HPDE6-E6E7 (cell line): ENCODE measurements at regions not wholly inside any gene's neighbourhood (a gene's known extent, or its start where the extent isn't known, plus 50 kb on each side); places are given as distances from the start of the nearest gene placed in this dataset.
"Not testable (repeated sequence)": the region's sequence is repeated elsewhere in the genome, so short reads cannot be mapped to it uniquely, and the experiment has no call there.

Source experiments
- DNase-seq: peaks from one replicate; pipeline ENCODE4 v3.0.0; 2011; ENCODE audit warnings: missing footprints; ENCODE audit errors: extremely low spot score

DNA sequence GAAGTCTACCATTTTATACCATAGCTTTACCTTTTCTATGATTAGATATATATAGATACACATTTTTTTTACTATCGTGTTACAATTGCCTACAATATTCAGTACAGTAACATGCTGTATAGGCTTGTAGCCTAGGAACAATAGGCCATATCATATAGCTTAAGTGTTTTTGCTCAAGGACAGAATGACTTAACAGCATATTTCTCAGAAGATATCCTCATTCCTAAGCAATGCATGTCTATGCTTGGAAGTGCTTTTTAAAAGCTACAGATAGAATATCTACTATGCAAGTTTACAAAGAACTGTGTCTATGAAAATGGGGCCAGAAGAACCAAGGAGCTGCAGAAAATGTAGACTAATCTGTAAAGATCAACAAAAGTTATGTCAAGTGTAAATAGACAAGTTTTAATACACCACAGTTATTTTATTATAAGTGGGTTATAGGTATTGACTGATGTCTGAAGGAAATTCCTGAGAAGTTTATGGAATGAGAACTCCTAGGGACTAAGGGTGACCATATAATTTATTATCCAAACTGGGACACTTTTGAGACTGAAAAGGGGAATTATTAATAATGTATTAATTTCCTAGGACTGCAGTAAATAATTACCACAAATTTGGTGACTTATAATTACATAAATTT is 138.7 kb upstream of the TGFBR2 start:
- peak; percentile 0 for DNase-seq

DNA sequence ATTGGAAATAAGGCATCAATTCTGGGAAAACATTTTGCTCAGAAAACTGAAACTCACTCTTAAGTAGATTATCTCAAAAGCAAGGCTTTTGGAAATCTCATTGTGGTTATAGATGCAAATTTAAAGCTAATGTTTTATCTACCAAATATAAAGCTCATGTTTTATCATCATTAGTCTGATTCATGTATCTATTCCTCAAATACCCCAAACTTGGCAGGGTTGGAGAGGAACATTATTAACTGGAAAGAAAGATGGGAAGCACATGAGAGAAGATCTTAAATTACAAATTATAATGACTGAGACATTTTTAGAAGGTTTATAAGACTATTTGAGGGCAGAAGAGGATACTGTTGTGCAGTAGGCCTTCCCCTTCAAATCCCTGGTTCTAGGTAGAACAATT is 137.3 kb upstream of the TGFBR2 start:
- no peak for DNase-seq

DNA sequence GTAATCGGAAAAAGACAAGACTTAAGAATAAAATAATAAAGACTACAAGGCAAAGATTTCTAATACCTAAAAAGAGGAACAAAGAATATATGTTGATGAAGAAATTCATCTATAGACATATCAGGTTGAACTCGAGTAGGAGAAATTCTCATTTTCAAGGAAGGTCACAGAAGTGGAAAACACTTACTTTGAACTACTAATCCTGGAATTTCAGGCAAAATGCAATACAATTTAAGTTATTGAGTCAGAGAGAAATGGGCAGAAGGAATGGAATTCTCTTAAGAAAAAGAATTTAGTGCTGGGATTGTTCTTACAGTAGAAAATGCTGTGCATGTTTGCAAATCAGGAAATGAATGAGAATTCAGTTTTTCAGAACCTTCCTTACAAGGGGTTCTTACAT is 135.9 kb upstream of the TGFBR2 start:
- DNase-seq: no peak

DNA sequence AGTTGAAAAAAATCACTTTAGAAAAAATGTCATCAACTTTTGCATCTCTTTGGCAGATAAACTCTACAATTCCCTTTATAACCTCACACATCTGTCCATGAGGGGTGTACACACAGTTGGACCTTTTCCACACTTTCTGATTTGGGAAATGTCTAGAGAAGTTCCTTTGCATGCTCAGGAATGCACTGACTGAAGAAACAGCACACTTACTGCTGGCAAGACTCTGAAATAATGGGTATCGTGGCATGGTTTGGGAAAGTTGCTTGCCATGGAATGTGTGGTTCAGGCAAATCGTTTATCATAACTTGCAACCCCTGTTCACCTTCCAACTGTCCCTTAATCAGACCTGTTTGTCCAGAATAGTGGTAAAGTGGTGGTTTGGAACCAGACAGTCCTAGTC is 135.3 kb upstream of the TGFBR2 start:
- no peak for DNase-seq

DNA sequence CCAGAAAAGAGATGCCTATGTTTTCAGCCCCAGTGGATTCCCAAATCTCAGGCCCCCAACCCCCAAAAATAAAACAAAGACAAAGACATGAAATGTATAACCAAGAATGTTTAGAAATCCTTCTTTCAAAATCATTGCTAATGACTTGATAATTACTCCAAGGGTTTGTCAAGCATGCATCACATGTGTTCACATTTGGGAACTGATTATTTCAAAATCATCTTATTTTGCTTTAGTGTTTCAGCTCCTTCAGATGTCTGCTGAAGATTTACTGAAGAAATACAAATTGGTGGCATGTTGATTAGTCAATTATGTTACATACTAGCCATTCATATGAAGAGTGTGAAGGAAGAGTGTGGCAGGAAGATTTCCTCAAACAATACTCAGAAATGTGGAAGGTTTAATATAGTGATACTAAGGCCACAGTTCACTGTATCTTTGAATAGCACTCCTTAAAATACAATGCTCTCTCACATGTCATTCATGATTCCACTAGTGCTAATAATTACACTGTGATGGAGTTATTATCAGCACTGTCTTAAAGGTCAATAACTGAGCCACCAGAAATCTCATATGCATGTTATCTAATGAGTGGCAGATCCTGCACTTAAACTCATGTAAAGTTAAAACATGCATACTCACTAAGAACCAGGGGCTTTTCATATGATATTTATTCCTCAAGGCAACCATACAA is 134.5 kb upstream of the TGFBR2 start:
- DNase-seq: no peak

DNA sequence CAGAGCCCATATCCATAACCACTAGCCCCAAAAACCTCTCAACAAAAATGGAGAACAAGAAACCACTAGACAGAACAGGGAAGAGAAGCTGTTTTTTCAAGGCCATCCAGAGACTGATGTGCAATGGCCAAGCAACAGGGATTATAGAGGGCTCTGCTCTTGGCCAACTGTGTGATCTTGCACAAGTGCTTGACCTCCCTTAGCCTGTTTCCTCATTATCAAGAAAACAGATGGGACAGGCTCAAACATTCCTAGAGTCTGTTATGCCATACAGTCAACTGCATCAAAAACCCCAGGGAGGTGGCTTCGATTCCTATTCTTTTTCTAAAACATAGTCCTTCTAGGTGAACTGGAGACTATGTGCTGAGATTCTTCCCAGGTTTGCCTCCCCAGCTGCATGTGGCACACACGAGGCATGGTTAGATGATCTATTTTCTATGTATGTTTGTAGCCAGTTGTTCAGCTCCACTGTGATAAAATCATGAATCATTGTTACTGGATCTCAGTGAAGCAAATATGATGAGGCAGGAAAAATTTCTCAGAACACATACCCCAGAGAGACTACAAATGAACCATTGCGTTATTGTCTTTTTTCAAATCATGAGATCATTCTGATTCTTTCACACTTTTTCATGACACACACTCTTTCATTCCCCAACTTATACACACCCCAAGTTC is 132.9 kb upstream of the TGFBR2 start:
- no peak for DNase-seq

DNA sequence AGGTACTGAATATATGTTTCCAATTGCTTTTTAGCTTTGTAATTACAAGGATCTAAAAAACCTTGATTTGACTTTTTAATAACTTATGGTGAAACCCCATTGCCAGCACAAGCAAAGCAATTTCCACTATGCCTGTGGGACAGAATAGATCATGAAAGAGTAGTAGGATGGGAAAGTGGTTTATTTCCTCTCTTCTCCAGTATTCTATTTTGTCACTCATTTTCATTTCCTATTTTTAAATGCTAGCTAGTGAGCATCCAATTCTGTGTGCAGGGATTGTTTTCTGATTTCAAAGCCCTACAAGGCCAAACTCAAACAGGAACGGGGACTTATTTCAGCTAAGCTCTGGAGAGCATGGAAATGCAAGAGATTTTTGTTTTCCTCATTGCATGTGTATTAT is 132.0 kb upstream of the TGFBR2 start:
- no peak for DNase-seq

DNA sequence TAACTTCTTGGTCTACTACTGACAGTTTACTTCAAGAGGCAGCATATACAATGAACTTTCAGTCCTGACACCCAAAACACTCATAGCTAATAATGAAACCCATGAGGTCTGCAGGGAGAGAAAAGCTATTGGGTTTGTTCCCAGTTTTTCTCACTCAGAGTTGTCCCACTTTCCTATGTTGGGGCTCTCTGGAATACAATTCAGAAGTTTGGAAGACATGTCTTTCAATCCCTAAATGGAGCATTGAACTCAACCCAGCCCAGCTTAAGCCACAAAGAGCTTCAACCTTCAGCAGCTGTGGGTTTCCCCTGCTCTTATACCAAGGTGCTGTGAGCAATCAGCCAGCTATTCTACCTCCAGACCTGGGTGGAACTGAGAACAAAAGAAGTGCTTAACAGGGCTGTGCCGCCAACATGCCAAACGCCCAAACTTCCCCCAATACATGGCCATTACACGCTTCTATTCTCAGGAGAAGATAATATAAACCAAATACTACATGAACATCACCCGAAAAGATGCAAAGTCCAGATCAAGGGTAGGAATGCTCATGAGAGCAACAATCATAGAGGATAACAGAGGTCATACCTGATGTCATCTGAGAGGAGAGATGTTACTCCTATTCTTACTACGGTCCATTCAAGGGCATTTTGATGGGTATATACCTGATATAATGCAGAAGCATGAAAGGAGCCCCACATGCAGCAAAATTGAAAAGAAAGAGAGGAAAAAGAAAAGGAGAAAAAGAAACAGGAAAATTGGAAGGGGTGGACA is 131.2 kb upstream of the TGFBR2 start:
- no peak for DNase-seq

DNA sequence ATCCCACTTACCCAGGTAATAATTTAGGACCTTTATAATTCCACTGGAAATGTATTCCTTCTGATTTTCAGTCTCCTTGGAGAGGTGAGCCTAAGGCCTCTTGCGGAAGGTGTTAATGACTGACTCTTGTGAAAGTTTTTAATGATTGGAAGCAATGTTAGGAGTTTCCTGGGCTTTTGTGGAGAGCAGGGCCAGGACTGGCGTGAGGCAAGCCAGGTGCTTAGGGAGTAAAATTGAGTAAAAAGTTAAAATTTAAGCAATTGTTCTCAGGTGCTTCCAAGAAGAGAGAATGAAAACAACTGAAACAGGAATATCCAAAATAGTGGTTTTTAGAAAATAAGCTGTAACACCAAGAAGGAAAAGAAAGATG is 130.6 kb upstream of the TGFBR2 start:
- DNase-seq: no peak

DNA sequence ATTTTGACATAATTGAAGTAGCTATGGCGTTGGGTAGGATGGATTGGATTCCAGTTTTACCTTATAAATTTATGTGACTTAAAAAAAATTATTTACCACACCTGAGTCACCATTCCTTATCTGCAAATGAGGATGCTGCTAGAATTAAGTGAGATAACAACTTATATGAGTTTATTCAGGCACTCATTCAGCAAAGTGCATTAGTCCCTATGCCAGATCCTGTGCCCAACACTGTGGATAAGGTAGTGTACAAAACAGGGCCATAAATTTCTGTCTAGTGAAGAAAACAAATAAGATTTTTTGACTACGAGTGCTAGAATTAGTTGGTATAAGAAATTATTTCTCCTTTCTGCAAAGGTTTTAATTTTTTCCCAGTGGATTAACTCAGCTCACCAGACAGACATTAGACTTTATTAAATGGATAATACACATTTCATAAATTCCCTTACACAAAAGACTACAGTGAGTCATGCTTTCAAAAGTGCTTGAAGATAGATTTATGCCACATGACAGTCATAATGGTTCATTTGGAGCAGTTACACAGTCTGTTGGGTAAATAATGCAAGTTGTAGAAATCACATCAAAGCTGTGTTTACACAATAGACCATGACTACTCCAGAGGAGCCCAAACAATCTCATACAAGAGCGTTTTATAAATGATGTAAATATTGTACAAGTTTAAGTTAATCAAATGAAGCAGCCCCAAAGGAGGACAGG is 129.9 kb upstream of the TGFBR2 start:
- peak; percentile 7 for DNase-seq

DNA sequence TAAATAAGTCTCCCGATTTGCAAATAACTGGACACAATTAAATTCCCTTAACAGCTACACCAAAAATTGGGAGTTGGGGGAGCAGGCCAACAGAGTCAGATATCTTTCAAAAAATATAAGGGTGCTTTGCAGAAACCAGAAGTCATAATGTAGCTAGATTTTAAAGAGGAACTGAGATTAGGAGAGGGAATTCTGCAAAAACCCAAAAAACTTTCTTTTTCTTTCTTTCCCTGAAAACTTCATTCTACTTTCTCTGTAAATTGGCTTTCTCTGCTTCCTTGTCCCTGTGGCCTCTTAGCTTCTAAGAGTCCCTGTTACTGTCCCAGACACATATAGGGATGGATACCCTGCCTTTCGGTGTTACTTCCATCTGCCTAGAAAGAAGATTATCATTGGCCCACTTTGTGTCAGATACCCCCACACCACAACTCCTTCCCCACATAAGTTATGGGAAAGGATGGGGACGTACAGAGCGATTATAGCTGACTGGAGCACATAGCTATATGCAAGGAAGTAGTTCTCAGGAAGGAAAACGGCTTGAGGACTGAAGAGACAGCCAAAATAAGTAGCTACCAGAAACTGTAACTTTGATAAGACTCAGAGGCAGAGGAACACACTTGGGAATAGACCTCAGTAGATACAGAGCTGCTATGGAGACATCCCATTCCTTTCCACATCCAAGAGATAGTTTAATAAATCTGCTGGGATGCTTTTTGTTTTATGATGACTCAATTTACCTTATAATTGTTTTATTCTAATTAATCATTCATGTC is 129.1 kb upstream of the TGFBR2 start:
- DNase-seq: no peak

DNA sequence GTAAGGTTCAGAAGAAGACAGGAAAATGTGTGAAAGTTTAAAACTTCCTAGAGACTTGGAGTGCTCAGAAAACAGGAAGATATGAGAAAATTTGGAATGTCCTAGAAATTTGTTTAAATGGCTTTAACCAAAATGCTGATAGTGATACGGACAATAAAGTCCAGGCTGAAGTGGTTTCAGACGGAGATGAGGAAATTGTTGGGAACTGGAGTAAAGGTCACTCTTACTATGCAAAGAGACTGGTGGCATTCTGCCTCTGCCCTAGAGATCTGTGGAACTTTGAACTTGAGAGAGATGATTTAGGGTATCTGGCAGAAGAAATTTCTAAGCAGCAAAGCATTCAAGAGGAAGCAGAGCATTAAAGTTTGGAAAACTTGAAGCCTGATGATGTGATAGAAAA is 126.7 kb upstream of the TGFBR2 start:
- DNase-seq: not testable (repeated sequence)

DNA sequence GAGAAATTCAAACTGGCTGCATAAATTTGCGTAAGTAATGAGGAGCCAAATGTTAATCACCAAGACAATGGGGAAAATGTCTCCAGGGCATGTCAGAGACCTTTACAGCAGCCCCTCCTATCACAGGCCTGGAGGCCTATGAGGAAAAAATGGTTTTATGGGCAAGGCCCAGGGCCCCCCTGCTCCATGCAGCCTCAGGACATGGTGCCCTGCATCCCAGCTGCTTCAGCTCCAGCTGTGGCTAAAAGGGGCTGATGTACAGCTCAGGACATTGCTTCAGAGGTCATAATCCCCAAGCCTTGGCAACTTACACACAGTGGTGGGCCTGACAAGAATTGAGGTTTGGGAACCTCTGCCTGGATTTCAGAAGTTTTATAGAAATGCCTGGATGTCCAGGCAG is 126.2 kb upstream of the TGFBR2 start:
- not testable (repeated sequence) for DNase-seq

DNA sequence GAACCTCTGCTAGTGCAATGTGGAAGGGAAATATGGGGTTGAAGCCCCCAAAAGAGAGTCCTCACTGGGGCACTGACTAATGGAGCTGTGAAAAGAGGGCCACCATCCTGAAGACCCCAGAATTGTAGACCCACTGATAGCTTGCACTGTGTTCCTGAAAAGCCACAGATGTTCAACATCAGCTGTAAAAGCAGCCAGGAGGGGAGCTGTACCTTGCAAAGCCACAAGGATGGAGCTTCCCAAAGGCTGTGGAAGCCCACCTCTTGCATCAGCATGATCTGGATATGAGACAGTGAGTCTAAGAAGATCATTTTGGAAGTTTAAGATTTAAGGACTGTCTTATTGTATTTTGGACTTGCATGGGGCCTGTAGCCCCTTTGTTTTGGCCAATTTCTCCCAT is 125.8 kb upstream of the TGFBR2 start:
- DNase-seq: no peak

DNA sequence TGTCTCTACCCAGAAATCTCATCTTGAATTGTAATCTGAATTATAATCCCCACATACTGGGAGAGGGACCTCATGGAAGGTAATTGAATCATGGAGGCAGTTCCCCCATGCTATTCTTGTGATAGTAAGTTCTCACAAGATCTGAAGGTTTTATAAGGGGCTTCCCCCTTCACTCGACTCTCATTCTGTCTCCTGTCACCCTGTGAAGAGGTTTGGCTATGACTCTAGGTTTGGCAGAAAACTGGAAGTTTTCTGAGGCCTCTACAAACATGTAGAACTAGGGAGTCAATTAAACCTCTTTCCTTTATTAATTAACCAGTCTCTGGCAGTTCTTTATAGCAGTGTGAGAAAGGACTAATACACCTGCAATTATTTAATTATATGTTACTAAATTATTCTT is 125.2 kb upstream of the TGFBR2 start:
- no peak for DNase-seq

DNA sequence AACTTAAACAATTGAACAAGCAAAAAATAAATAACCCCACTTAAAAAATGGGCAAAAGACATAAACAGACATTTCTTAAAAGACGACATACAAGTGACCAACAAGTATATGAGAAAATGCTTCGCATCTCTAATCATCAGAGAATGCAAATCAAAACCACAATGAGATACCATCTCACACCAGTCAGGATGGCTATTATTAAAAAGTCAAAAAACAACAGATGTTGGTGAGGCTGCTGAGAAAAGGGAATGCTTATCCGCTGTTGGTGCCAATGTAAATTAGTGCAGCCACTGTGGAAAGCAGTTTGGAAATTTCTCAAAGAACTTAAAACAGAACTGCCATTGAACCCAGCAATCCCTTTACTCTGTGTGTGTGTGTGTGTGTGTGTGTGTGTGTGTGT is 122.2 kb upstream of the TGFBR2 start:
- not testable (repeated sequence) for DNase-seq

DNA sequence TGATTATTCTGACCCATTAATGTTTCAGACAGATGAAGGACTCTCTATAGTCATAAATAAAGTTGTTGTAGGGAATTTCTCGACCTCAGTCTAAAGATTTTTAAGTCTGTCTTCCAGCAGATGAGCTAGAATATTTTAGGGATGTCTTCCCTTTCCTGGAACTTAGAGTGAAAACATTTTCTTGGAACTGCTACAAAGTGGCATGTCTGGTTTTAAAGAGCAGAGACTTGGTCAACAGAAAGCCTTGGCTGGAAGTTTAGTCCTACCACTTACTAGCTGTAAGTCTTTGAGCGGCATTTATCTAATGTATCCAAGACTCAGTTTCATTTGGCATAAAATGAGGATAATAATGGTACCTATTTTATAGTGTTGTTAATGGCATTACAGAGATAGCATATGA is 120.0 kb upstream of the TGFBR2 start:
- DNase-seq: no peak

DNA sequence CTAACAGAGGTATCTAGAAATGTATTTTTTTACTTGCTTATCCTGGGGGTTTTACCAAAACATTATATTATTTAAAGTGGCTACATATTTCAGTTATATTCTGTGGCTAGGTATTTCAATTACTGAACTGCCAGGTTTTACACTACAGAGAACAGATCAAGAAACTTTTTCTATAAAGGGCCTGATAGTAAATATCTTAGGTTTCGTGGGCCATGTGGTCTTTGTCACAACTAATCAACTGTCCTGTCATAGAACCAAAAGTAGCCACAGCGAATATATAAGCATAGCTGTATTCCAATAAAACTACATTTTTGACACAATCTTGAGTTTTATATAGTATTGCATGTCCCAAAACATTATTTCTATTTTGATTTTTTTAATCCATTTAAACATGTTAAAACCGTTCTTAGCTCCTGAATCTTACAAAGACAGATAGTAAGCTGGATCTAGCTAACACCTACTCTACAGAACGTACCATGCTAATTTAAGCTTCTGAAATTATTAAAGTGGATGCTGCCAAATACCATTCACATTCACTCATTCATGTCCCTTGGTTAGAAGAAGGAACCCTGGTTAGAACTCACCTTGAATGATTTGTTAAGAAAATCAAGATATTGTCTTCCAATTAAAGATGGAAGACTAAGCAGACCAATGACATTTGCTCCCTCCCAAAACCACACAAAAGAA is 118.2 kb upstream of the TGFBR2 start:
- DNase-seq: no peak

DNA sequence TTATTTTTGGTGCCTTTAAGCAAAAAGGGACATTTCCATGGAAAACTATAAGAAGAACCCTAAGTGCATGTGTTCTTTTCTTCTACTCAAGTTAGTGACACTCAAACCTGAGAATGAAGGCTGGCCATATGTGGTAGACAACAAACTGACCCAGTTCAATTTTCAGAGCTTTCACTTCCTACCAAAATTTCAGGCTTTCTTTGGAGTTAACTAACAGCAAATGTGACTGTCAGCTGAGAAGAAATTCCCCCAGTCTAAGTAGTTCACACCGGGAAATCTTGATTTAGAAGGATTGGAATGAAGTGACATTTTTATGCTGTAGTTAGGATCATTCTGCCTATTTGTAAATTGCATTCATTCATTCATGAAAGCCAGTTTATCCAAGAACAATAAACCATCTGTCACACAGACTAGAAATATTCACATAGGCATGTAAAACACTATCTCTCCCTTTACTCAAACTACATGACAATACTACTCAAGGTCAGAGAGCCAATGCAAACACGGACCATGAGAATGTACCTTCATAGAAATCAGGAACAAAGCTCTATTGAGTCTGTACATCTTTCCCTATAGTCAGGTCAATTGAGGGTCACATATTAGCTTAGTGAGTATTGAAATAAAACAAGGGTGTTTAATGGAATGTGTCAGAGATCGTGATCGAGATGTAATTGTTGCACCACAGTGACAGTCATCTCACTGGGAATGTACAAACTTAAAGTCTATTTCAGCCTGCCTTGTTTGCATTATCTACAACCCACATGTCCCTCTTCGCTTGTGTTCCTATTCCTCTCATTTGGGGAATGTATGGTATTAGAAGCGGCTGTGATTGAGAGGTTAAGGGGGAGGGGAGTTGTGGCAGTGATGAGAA is 113.8 kb upstream of the TGFBR2 start:
- DNase-seq: no peak

DNA sequence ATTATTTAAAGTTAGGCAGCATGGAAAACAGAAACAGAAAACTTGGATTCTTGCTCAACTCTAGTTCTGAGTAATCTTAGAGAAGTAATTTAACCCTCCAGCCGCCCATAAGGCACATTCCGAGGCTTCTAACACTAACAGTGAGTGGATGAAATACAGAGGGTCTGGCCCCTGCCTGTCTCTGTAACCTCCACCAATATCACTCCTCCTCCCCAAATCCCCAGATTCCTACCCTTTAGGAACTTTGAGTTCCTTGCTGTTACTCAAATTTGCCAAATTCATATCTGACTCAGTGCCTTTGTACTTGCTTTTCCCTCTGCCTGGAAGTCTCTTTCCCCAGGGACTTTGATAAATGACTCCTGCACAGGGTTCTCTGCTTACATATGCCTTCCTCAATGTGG is 112.5 kb upstream of the TGFBR2 start:
- no peak for DNase-seq
